ENCODE measurements at regions not wholly inside any gene's neighbourhood (a gene's known extent, or its start where the extent isn't known, plus 50 kb on each side); places are given as distances from the start of the nearest gene placed in this dataset.

DNA sequence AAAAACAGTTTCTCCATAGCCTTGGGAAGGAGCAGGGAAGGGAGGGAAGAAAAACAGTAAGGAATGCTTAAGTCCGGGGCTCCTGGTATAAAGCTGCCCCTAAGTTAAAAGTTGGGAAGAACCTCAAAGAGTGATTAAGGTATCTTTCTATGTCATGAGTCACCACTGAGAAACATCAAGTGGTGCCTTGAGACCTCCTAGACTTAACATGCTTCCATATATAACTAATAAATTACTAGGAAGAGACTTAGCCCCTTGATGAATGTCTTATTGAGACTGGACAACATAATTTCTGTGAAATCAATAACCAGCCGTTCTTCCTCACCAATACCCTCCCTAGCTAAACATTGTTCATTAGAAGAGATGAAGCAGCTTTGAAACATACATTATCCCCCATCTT is 121.8 kb upstream of the SLC44A3 start:
- peak overlapping the region in 1 of 2 donors; percentile 16 for H3K27ac ChIP-seq
- H3K4me1 ChIP-seq, result no peaks in the 10 kb centered on the region
- no peaks in the 10 kb centered on the region for H3K9me3 ChIP-seq
- no peak for TF ChIP-seq POLR2A (IDR thresholded peaks at IDR 0.05)
- TF ChIP-seq, protein P1, sequence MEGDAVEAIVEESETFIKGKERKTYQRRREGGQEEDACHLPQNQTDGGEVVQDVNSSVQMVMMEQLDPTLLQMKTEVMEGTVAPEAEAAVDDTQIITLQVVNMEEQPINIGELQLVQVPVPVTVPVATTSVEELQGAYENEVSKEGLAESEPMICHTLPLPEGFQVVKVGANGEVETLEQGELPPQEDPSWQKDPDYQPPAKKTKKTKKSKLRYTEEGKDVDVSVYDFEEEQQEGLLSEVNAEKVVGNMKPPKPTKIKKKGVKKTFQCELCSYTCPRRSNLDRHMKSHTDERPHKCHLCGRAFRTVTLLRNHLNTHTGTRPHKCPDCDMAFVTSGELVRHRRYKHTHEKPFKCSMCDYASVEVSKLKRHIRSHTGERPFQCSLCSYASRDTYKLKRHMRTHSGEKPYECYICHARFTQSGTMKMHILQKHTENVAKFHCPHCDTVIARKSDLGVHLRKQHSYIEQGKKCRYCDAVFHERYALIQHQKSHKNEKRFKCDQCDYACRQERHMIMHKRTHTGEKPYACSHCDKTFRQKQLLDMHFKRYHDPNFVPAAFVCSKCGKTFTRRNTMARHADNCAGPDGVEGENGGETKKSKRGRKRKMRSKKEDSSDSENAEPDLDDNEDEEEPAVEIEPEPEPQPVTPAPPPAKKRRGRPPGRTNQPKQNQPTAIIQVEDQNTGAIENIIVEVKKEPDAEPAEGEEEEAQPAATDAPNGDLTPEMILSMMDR (IDR thresholded peaks at IDR 0.05), result no peak
- DNase-seq, result no peak
- no peaks in the 10 kb centered on the region for H3K27me3 ChIP-seq
- no peak overlapping the region for H3K4me3 ChIP-seq
- H3K36me3 ChIP-seq, result no peaks in the 10 kb centered on the region
- intact Hi-C loops (cut with DNase I; ENCODE audit: low total_unique reads), result no loop called here

DNA sequence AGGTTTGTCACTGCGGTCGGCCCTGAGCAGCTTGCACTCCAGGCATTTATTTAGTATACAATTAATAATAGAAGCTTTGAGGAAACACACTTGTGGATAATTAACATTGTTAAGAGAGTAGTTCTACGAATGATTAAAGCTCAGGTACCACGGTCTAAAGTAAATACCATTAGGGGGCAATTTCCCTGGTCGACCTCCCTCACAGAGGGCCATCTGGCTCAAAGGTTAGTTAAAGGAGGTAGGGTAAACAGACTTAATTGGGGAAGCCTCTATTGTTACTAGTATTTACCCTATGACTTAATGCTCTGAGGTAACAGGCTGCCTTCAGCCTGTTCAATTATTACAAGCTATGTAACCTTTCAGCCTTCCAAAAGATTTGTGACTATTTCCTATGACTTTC is 122.3 kb upstream of the SLC44A3 start:
- H3K27ac ChIP-seq, result peak overlapping the region in 1 of 2 donors; percentile 16
- no peak overlapping the region for H3K4me3 ChIP-seq
- H3K27me3 ChIP-seq, result no peaks in the 10 kb centered on the region
- DNase-seq, result no peak
- TF ChIP-seq, protein P1 (IDR thresholded peaks at IDR 0.05), result no peak
- TF ChIP-seq POLR2A (IDR thresholded peaks at IDR 0.05), result no peak
- no peaks in the 10 kb centered on the region for H3K4me1 ChIP-seq
- no peaks in the 10 kb centered on the region for H3K9me3 ChIP-seq
- intact Hi-C loops (cut with DNase I; ENCODE audit: low total_unique reads), result no loop called here
- no peaks in the 10 kb centered on the region for H3K36me3 ChIP-seq

DNA sequence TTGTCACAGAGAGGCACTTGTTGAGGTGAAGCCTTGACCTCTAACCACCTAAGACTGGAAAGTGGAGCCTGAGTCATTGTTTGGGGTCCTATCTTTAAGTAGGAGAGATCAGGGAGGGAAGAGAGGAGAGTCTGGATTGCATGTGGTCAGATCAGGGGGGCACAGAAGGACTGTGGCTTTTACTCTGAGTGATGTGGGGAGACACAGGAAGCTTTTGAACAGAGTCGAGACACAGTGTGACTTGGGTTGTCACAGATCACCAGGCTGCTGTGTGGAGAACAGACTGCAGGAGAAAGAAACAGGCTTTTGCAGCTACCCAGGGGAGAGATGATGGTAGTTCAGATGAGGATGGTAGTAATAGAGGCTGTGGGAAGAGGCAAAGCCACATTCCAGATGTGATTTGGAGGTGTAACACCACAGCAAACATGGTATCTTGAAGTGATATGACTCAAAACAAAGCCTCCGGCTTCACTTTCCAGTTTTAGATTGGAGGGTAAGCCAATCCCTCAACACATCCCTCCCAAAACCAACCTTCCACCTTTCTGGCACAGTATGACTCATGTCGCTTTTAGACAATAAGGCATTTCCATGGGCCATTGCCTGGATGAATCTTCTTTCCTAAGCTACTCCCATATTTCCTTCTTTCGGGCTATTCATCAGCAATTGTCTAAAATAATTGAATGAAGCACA is 125.8 kb upstream of the SLC44A3 start:
- TF ChIP-seq POLR2A (IDR thresholded peaks at IDR 0.05), result no peak
- TF ChIP-seq, protein P1 (IDR thresholded peaks at IDR 0.05), result no peak
- H3K27ac ChIP-seq, result no peak overlapping the region
- no peak overlapping the region for H3K4me3 ChIP-seq
- no peaks in the 10 kb centered on the region for H3K9me3 ChIP-seq
- no peak for DNase-seq
- H3K27me3 ChIP-seq, result no peaks in the 10 kb centered on the region
- H3K36me3 ChIP-seq, result no peaks in the 10 kb centered on the region
- H3K4me1 ChIP-seq, result no peaks in the 10 kb centered on the region
- intact Hi-C loops (cut with DNase I; ENCODE audit: low total_unique reads), result no loop called here

DNA sequence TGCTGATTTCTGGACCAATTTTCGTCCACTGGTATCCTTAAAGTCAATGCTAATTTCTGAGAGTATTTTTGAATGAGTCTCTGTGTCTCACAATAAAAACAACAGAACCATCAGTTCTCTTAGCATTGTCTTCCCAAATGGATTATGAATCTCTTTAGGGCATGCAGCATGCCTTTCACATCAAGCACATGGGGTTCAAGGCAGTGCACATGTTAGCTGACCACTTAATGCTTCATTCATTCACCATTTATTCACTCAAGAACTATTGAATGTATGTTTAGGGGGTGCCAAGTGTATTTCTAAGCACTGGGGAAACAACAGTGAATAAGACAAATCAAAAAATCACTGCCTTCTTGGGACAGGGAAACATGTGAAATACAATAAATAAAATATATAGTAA is 126.7 kb upstream of the SLC44A3 start:
- H3K36me3 ChIP-seq, result no peaks in the 10 kb centered on the region
- no peaks in the 10 kb centered on the region for H3K9me3 ChIP-seq
- DNase-seq, result no peak
- H3K27ac ChIP-seq, result no peak overlapping the region
- H3K27me3 ChIP-seq, result no peaks in the 10 kb centered on the region
- no peak overlapping the region for H3K4me3 ChIP-seq
- TF ChIP-seq POLR2A (IDR thresholded peaks at IDR 0.05), result no peak
- TF ChIP-seq, protein P1 (IDR thresholded peaks at IDR 0.05), result no peak
- intact Hi-C loops (cut with DNase I; ENCODE audit: low total_unique reads), result no loop called here
- no peaks in the 10 kb centered on the region for H3K4me1 ChIP-seq

DNA sequence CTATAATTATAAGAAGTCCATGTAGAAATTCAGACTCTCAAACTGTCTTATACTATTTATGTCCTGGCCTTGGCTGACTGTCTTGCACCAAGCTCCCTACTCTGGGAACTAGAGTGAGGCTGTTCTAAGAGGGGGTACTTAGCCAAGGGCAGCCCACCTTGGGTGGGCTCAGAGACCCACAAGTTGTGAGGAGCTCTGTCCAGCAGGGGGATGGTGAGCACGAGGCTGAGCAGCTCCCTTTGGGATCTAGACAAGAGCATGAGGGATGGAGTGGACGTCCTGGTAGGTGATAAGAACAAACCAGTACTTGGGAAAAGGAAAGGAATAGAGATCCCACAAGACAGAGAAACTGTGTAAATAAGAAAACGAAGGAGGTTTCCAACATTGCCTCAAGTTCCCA is 127.1 kb upstream of the SLC44A3 start:
- TF ChIP-seq, protein P1 (IDR thresholded peaks at IDR 0.05), result no peak
- TF ChIP-seq POLR2A (IDR thresholded peaks at IDR 0.05), result no peak
- intact Hi-C loops (cut with DNase I; ENCODE audit: low total_unique reads), result no loop called here

More for the DNA sequence above, 127.1 kb upstream of the SLC44A3 start:
- DNase-seq, result no peak
- Histone ChIP-seq H3K4me1 (no peaks in the 10 kb centered on the region), H3K27ac (no peak overlapping the region), H3K4me3 (no peak overlapping the region), H3K27me3 (no peaks in the 10 kb centered on the region), H3K9me3 (no peaks in the 10 kb centered on the region), H3K36me3 (no peaks in the 10 kb centered on the region)
